ENCODE measurements at regions not wholly inside any gene's neighbourhood (a gene's known extent, or its start where the extent isn't known, plus 50 kb on each side); places are given as distances from the start of the nearest gene placed in this dataset.

DNA sequence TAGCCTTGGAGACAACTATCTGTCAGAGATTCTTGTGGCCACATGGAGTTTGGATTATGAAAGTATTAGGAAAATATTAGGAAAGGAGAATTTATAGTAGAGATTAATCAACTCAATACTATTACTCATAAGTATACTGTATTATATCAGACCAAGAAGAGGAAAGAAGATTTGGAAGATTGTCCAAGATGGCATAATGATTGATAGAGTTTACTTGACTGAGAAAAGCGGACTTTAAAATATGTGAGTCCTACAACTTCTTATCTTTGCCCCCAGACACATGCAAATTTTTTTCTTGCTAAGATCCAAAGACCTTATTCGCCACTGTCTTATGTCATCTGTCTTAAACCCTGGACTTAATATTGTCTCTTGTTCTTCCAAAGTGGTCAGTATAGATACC, 54.8 kb upstream of the SHISA3 start:
- TF ChIP-seq TAF1 (IDR thresholded peaks at IDR 0.05; ENCODE audit: borderline replicate concordance, low read depth, low read length) (no peak), POLR2A (IDR thresholded peaks at IDR 0.05; ENCODE audit: low read depth, low read length) (no peak), POLR2AphosphoS5 (IDR thresholded peaks at IDR 0.05; ENCODE audit: low read depth, low read length) (no peak)
- no peak for DNase-seq (ENCODE audit: insufficient read length)

DNA sequence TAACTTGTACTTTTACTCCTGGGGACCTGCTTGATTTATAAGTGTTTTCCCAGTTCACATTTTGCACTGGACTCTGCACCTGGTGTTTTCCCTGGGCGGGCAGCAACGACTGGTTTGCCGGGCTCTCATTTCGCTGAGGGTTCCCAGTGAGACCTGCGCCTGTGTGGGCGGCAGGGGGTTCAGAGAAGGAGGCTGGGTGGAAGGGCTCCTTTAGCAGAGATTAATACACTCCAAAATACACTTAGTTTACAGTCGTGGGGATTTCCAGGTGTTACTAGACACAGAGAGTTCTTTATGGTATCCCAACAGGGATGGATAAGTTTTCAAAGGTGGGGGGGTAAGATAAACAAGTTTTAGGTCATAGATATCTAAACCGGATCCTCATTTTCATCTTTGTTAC, 53.0 kb upstream of the SHISA3 start:
- no peak for DNase-seq (ENCODE audit: insufficient read length)
- FAIRE-seq: no peak
- no peak for TF ChIP-seq POLR2A (IDR thresholded peaks at IDR 0.05; ENCODE audit: low read depth, low read length)
- no peak for TF ChIP-seq POLR2AphosphoS5 (IDR thresholded peaks at IDR 0.05; ENCODE audit: low read depth, low read length)

More for the DNA sequence above, 54.8 kb upstream of the SHISA3 start:
- FAIRE-seq: no peak

DNA sequence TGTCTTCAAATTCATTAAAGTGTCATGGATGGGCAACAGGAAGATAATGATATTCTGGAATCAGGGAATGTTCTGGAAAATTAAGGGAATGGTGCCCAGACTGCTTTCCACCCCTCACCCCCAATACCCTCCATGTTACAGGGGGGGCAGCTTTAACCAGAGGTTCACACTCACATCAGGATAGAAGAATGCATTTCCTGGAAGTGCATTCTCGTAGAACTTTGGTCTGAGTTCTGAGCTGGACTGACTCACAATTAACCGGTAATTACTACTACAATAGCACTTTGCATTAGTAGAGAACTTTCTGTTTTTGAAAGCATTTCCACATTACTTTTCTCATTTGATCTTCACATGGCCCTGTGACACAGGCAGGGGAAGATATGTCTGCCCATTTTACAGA, 52.5 kb upstream of the SHISA3 start:
- DNase-seq (ENCODE audit: insufficient read length) (no peak), FAIRE-seq (peak; percentile 51)
- TF ChIP-seq POLR2A (IDR thresholded peaks at IDR 0.05; ENCODE audit: low read depth, low read length) (no peak), POLR2AphosphoS5 (IDR thresholded peaks at IDR 0.05; ENCODE audit: low read depth, low read length) (no peak), TAF1 (IDR thresholded peaks at IDR 0.05; ENCODE audit: borderline replicate concordance, low read depth, low read length) (no peak)

DNA sequence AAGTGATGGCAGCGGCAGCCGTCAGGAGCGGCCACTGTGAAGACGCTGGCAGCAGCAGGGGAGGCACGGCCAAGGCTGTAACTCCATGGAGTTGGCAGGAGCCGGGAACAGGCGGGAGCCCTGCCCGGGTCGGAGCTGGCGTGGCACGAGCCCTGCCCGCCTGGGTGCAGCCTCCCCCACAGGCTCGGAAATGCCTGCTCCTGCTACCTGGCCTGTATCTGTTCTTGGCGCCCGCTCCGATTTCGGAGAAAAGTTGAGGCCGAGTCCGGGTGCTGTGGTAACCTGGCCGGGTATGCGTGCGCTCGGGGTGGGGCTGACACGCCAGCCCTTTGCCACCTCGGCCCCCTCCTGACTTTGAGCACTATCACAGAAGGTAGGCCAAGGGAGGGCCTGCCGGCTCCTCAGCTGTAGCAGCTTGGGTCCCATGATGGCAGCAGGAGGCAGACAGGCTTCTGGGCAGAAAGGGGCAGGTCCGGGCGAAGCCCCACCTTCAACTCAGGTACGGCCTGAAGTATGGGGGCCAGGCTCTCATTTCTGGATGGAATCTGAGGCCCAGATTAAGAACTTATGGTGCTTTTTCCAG, 51.2 kb upstream of the SHISA3 start:
- DNase-seq (ENCODE audit: insufficient read length) (no peak), FAIRE-seq (no peak)
- no peak for TF ChIP-seq POLR2AphosphoS5 (IDR thresholded peaks at IDR 0.05; ENCODE audit: low read depth, low read length)
- no peak for TF ChIP-seq POLR2A (IDR thresholded peaks at IDR 0.05; ENCODE audit: low read depth, low read length)
- TF ChIP-seq TAF1 (IDR thresholded peaks at IDR 0.05; ENCODE audit: borderline replicate concordance, low read depth, low read length): no peak

DNA sequence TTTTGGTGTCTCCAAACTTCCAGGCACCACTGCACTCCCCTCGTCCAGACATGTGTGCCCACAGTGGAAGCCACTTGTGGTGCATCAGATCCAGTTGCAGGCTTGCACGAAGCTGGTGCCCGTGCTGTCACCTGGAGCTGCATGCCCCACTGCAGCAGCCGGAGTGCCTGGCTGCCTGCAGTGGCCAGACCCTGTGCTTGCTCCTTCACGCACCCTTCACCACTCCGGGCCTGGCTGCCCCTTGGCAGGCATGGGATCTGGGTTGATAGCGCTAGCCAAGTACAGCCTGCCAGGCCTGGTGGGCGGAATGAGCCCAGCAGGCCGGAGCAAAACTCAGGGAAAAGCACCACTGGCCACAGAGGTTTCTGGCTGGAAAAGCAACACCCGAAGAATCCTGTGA, 50.2 kb upstream of the SHISA3 start:
- FAIRE-seq: no peak
- no peak for TF ChIP-seq POLR2AphosphoS5 (IDR thresholded peaks at IDR 0.05; ENCODE audit: low read depth, low read length)
- TF ChIP-seq TAF1 (IDR thresholded peaks at IDR 0.05; ENCODE audit: borderline replicate concordance, low read depth, low read length): no peak
- TF ChIP-seq POLR2A (IDR thresholded peaks at IDR 0.05; ENCODE audit: low read depth, low read length): no peak

More for the DNA sequence above, 50.2 kb upstream of the SHISA3 start:
- DNase-seq (ENCODE audit: insufficient read length): no peak

Measured in GM12892 (cell line).